Astrocyte (in vitro differentiated cells and primary cell): ENCODE measurements at regions not wholly inside any gene's neighbourhood (a gene's known extent, or its start where the extent isn't known, plus 50 kb on each side); places are given as distances from the start of the nearest gene placed in this dataset.

Experiments used
- CTCF ChIP-seq: IDR thresholded peaks from 2 replicates; pipeline ENCODE4 v1.5.1; 2011; ENCODE audit warnings: low read depth, mild to moderate bottlenecking, inconsistent platforms, low read length, moderate library complexity; ENCODE audit not compliant: insufficient read depth
- EZH2 ChIP-seq: IDR thresholded peaks from 2 replicates; pipeline ENCODE4 v1.6.1; 2012; ENCODE audit warnings: mild to moderate bottlenecking, low read length, inconsistent platforms; ENCODE audit not compliant: insufficient read depth

GRCh38 chr6:22826961-22827360, 257.6 kb downstream of the HDGFL1 start:
- TF ChIP-seq CTCF, result no peak
- no peak for TF ChIP-seq EZH2
